Activated naive CD8-positive, alpha-beta T cell treated with anti-CD3 and anti-CD28 coated beads, Interleukin-2, amount 10 ng/mL, durations not matched to agents 7 days and 5 days (primary cell): ENCODE measurements at regions not wholly inside any gene's neighbourhood (a gene's known extent, or its start where the extent isn't known, plus 50 kb on each side); places are given as distances from the start of the nearest gene placed in this dataset.
"Not testable (repeated sequence)": the region's sequence is repeated elsewhere in the genome, so short reads cannot be mapped to it uniquely, and the experiment has no call there.

Source experiments
- ATAC-seq: fragments of 150-1000 bp; cut with Tn5 transposase; one replicate; pipeline ENCODE4 v1.10.0; 2021; ENCODE audit warnings: low read depth, moderate library complexity
- POLR2A ChIA-PET: fragments of 350-600 bp; sonication (Branson Sonifier 250); formaldehyde crosslinking; loops from one replicate; lab custom pipeline; 2021; ENCODE audit warnings: antibody characterized with exemption; lab: Charles Lee
- DNase-seq: peaks from one replicate; pipeline ENCODE4 v3.0.0; 2021
- H3K27ac Mint-ChIP-seq: one replicate; pipeline ENCODE4 v1.8.0; 2022; ENCODE audit warnings: mild to moderate bottlenecking, mixed read lengths
- H3K27me3 Mint-ChIP-seq: one replicate; pipeline ENCODE4 v1.8.0; 2022; ENCODE audit warnings: mild to moderate bottlenecking, moderate library complexity, mixed read lengths
- H3K36me3 Mint-ChIP-seq: one replicate; pipeline ENCODE4 v1.8.0; 2021; ENCODE audit warnings: mild to moderate bottlenecking, mixed read lengths
- H3K4me1 Mint-ChIP-seq: one replicate; pipeline ENCODE4 v1.8.0; 2021; ENCODE audit warnings: mixed read lengths
- H3K4me3 Mint-ChIP-seq: one replicate; pipeline ENCODE4 v1.8.0; 2022; ENCODE audit warnings: mild to moderate bottlenecking, moderate library complexity, mixed read lengths
- H3K9me3 Mint-ChIP-seq: one replicate; pipeline ENCODE4 v1.8.0; 2021; ENCODE audit warnings: mixed read lengths

- DNase-seq (no peak), ATAC-seq (no peak)
- Mint-ChIP-seq H3K4me1 (peaks cover 12% of the 10 kb centered on the region), H3K9me3 (peaks cover 9% of the 10 kb centered on the region), H3K4me3 (no peak overlapping the region), H3K36me3 (no peaks in the 10 kb centered on the region), H3K27me3 (no peaks in the 10 kb centered on the region), H3K27ac (no peak overlapping the region)
- POLR2A ChIA-PET = no interaction called here
These were observed 53.2 kb upstream of the PARP1 start for GRCh38 chr1:226461087-226461486.

GRCh38 chr1:226463925-226464586, 56.2 kb upstream of the PARP1 start:
- DNase-seq (no peak), ATAC-seq (no peak)
- POLR2A ChIA-PET = no interaction called here
- Mint-ChIP-seq H3K27ac (no peak overlapping the region), H3K9me3 (peaks cover 9% of the 10 kb centered on the region), H3K36me3 (no peaks in the 10 kb centered on the region), H3K4me3 (no peak overlapping the region), H3K27me3 (peaks cover 13% of the 10 kb centered on the region), H3K4me1 (no peaks in the 10 kb centered on the region)

- H3K27me3 Mint-ChIP-seq = peaks cover 17% of the 10 kb centered on the region
- DNase-seq, H3K4me3 Mint-ChIP-seq, POLR2A ChIA-PET, H3K27ac Mint-ChIP-seq, H3K36me3 Mint-ChIP-seq, H3K9me3 Mint-ChIP-seq, H3K4me1 Mint-ChIP-seq, ATAC-seq: not testable (repeated sequence)
These were observed 56.7 kb upstream of the PARP1 start for GRCh38 chr1:226464587-226464971.

- DNase-seq = no peak
- H3K9me3 Mint-ChIP-seq = peaks cover 7% of the 10 kb centered on the region
- H3K27me3 Mint-ChIP-seq = peaks cover 19% of the 10 kb centered on the region
- ATAC-seq = no peak
- POLR2A ChIA-PET = no interaction called here
- no peak overlapping the region for H3K4me3 Mint-ChIP-seq
- H3K36me3 Mint-ChIP-seq = no peaks in the 10 kb centered on the region
- no peaks in the 10 kb centered on the region for H3K4me1 Mint-ChIP-seq
- H3K27ac Mint-ChIP-seq = no peak overlapping the region
These were observed 58.4 kb upstream of the PARP1 start for GRCh38 chr1:226466296-226466695.

- H3K27me3 Mint-ChIP-seq = peaks cover 23% of the 10 kb centered on the region
- DNase-seq (no peak), ATAC-seq (no peak)
- H3K36me3 Mint-ChIP-seq = no peaks in the 10 kb centered on the region
- H3K9me3 Mint-ChIP-seq = peaks cover 5% of the 10 kb centered on the region
- H3K4me1 Mint-ChIP-seq = no peaks in the 10 kb centered on the region
- no peak overlapping the region for H3K27ac Mint-ChIP-seq
- no peak overlapping the region for H3K4me3 Mint-ChIP-seq
- POLR2A ChIA-PET = no interaction called here
These were observed 59.5 kb upstream of the PARP1 start for GRCh38 chr1:226467443-226467842.

GRCh38 chr1:226470921-226471866, 63.3 kb upstream of the PARP1 start:
- Mint-ChIP-seq H3K4me3 (no peak overlapping the region), H3K9me3 (no peaks in the 10 kb centered on the region), H3K27ac (no peak overlapping the region), H3K27me3 (peaks cover 30% of the 10 kb centered on the region), H3K4me1 (peaks cover 4% of the 10 kb centered on the region), H3K36me3 (no peaks in the 10 kb centered on the region)
- DNase-seq = no peak
- no peak for ATAC-seq
- POLR2A ChIA-PET = interaction anchor here (0.6 kb wide), 1 partner anchor 1031 kb away, joined by 5 read pairs; no protein-coding TSS in a partner anchor

- H3K27me3 Mint-ChIP-seq = peaks cover 25% of the 10 kb centered on the region
- no peak for DNase-seq
- peaks cover 4% of the 10 kb centered on the region for H3K4me1 Mint-ChIP-seq
- no peaks in the 10 kb centered on the region for H3K36me3 Mint-ChIP-seq
- POLR2A ChIA-PET = no interaction called here
- no peak for ATAC-seq
- H3K27ac Mint-ChIP-seq = no peak overlapping the region
- H3K4me3 Mint-ChIP-seq = no peak overlapping the region
- no peaks in the 10 kb centered on the region for H3K9me3 Mint-ChIP-seq
These were observed 65.4 kb upstream of the PARP1 start for GRCh38 chr1:226473325-226473724.

DNA sequence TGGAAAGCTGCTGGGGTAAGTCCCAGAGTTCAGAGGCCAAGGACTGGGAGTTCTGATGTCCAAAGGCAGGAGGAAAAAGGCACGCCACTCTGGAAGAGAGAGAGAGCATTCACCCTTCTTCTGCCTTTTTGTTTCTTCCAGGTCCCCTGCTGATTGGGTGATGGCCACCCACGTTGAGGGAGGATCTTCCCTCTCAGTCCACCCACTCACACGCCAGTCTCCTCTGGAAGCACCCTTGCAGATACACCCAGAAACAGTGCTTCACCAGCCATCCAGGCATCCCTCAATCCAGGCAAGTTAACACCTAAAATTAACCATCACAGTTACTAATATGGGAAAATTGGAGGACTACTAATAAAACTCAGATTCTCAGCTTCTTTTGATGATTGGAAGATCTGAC, 66.1 kb upstream of the PARP1 start:
- Mint-ChIP-seq H3K9me3 (no peaks in the 10 kb centered on the region), H3K36me3 (no peaks in the 10 kb centered on the region), H3K27me3 (peaks cover 20% of the 10 kb centered on the region), H3K4me1 (peaks cover 4% of the 10 kb centered on the region), H3K27ac (no peak overlapping the region), H3K4me3 (no peak overlapping the region)
- ATAC-seq (no peak), DNase-seq (no peak)
- POLR2A ChIA-PET = no interaction called here

DNA sequence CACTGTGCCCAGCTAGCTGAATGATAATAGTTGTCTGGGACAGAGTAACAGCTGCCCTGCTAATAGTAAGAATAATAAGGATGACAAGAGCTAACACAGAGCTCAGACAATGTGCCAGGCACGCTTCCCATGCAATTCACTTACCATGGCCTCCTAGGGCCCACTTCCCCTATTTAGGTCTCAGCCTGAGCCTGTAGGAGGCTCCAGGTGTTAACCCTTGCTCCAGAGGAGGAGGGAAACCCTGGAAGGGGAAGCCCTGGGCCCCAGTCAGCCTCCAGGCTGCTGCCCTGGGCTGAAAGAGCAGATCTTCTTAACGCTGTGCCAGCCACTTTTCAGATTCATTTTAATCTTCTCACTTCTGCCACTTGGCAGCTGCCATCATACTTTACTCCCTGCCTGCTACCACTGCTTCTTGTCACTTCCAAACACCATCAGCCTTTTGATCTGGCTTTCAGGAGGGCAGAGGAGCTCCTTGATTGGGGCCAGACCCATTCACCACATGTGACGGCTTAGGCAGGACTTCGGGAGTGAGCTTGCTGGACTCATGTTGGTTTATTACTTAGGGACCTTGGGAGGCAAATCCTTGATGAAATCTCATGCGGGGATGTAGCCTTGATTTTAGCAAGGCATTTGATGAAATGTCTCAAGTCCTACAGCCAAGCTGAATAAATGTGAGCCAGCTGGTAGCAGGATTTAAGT, 66.7 kb upstream of the PARP1 start:
- DNase-seq (no peak), ATAC-seq (no peak)
- POLR2A ChIA-PET = no interaction called here
- no peak overlapping the region for H3K27ac Mint-ChIP-seq
- H3K4me3 Mint-ChIP-seq = no peak overlapping the region
- H3K9me3 Mint-ChIP-seq = no peaks in the 10 kb centered on the region
- H3K36me3 Mint-ChIP-seq = no peaks in the 10 kb centered on the region
- peaks cover 4% of the 10 kb centered on the region for H3K4me1 Mint-ChIP-seq
- peaks cover 16% of the 10 kb centered on the region for H3K27me3 Mint-ChIP-seq

GRCh38 chr1:226475142-226475511, 67.2 kb upstream of the PARP1 start:
- H3K9me3 Mint-ChIP-seq = no peaks in the 10 kb centered on the region
- no peak for ATAC-seq
- H3K27ac Mint-ChIP-seq = no peak overlapping the region
- H3K4me1 Mint-ChIP-seq = peaks cover 4% of the 10 kb centered on the region
- no peak overlapping the region for H3K4me3 Mint-ChIP-seq
- no peak for DNase-seq
- H3K36me3 Mint-ChIP-seq = no peaks in the 10 kb centered on the region
- POLR2A ChIA-PET = no interaction called here
- peaks cover 16% of the 10 kb centered on the region for H3K27me3 Mint-ChIP-seq

- ATAC-seq (no peak), DNase-seq (no peak)
- H3K27me3 Mint-ChIP-seq = peaks cover 13% of the 10 kb centered on the region
- peaks cover 4% of the 10 kb centered on the region for H3K4me1 Mint-ChIP-seq
- H3K27ac Mint-ChIP-seq = no peak overlapping the region
- POLR2A ChIA-PET = no interaction called here
- H3K9me3 Mint-ChIP-seq = no peaks in the 10 kb centered on the region
- H3K36me3 Mint-ChIP-seq = no peaks in the 10 kb centered on the region
- H3K4me3 Mint-ChIP-seq = no peak overlapping the region
These were observed 68.2 kb upstream of the PARP1 start for GRCh38 chr1:226476066-226476465.

DNA sequence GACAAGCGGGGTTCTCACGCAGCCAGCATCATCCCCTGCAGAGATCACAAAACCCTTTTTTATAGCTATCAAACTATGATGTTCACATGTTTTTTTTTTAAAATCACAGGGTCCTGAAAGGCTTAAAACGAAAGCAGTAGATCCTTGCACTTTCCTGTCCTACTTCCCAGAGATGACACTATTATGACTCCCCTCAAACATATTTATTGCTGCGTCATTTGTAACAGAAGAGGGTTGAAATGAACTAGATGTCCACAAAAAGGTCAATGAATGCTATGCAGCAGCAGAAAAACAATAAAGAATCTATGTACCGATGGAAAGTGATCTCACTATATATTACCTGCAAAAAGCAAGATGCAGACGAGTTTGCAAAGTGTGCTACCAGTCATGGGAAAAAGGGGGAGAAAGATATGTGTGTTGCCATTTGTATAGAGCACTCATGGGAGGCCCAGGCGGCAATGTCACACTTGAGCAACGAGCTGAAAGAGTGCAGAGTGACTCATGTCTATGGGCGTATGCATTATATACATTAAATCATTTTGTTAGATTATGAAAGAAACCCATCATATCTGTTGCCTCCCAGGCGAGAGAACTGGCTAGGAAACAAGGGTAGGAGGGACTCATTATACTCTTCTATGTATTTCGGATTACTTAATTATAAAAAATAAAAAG, 68.9 kb upstream of the PARP1 start:
- no peaks in the 10 kb centered on the region for H3K36me3 Mint-ChIP-seq
- peaks cover 4% of the 10 kb centered on the region for H3K4me1 Mint-ChIP-seq
- POLR2A ChIA-PET = no interaction called here
- no peak overlapping the region for H3K4me3 Mint-ChIP-seq
- ATAC-seq (no peak), DNase-seq (no peak)
- peaks cover 16% of the 10 kb centered on the region for H3K27me3 Mint-ChIP-seq
- H3K27ac Mint-ChIP-seq = no peak overlapping the region
- H3K9me3 Mint-ChIP-seq = no peaks in the 10 kb centered on the region

DNA sequence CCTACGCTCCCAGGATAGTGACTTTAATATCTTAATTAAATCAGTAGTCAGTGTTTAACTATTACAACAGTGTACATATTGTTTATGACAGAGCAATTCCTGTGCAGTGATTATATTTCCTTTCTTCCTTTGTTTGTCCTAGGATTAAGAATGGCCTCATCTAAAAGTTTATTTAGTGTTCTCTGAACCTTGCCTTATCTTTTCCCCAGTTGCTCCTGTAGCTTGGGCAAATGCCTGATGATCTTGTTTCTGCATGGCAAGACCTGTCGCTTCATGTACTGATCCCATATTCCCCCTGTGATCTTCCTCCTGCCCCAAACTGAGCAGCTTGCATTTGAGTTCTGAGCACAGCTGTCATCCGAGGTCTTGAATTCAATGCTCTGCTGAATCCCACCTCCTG, 69.1 kb upstream of the STUM start:
- Mint-ChIP-seq H3K27ac (no peak overlapping the region), H3K4me3 (no peak overlapping the region), H3K27me3 (peaks cover 17% of the 10 kb centered on the region), H3K4me1 (peaks cover 4% of the 10 kb centered on the region), H3K9me3 (no peaks in the 10 kb centered on the region), H3K36me3 (no peaks in the 10 kb centered on the region)
- ATAC-seq (no peak), DNase-seq (no peak)
- POLR2A ChIA-PET = no interaction called here
